ENCODE measurements at regions not wholly inside any gene's neighbourhood (a gene's known extent, or its start where the extent isn't known, plus 50 kb on each side); places are given as distances from the start of the nearest gene placed in this dataset.

- no peak for TF ChIP-seq OSR1 (CRISPR knock-in tag; IDR thresholded peaks at IDR 0.05)
- no peak for TF ChIP-seq CSDC2 (CRISPR knock-in tag; IDR thresholded peaks at IDR 0.05)
Observed at GRCh38 chr1:199937661-199938060, 89.8 kb upstream of the NR5A2 start.
